Ascending aorta (tissue), 2 donors: ENCODE measurements at regions not wholly inside any gene's neighbourhood (a gene's known extent, or its start where the extent isn't known, plus 50 kb on each side); places are given as distances from the start of the nearest gene placed in this dataset.

Experiments
- DNase-seq, 2 donors: peaks; one replicate each; pipeline ENCODE4 v3.0.0-alpha.2; 2019; ENCODE audit warnings: low spot score in 2 of 2
- H3K27ac ChIP-seq, 2 donors: fragments of 200-600 bp; sonication (generic); one replicate each; pipeline ENCODE4 v1.5.1; 2016 to 2017; ENCODE audit warnings: mild to moderate bottlenecking in 1 of 2
- H3K27me3 ChIP-seq: fragments of 200-600 bp; sonication (generic); one replicate; pipeline ENCODE4 v1.5.1; 2017
- H3K36me3 ChIP-seq, 2 donors: fragments of 200-600 bp; sonication (generic); one replicate each; pipeline ENCODE4 v1.5.1; 2016
- H3K4me1 ChIP-seq, 2 donors: fragments of 200-600 bp; sonication (generic); one replicate each; pipeline ENCODE4 v1.5.1; 2016 to 2017; ENCODE audit warnings: mild to moderate bottlenecking in 1 of 2
- H3K4me3 ChIP-seq, 2 donors: fragments of 200-600 bp; sonication (generic); one replicate each; pipeline ENCODE4 v1.5.1; 2016 to 2017; ENCODE audit warnings: mild to moderate bottlenecking in 1 of 2
- H3K9me3 ChIP-seq, 2 donors: fragments of 200-600 bp; sonication (generic); one replicate each; pipeline ENCODE4 v1.5.1; 2016
- CTCF ChIP-seq, 3 experiments: fragments of 200-600 bp in 2 of 3; fragments of 450-650 bp in 1 of 3; sonication (generic) in 2 of 3; IDR thresholded peaks; one replicate each; pipeline ENCODE4 v1.5.1; 2016 to 2019; ENCODE audit warnings: antibody characterized with exemption in 3 of 3, mild to moderate bottlenecking in 1 of 3, moderate library complexity in 1 of 3
- intact Hi-C: fragments of 100-400 bp; cut with DNase I; formaldehyde crosslinking; loops from one replicate; pipeline ENCODE4 v1.15.1; 2023

DNA sequence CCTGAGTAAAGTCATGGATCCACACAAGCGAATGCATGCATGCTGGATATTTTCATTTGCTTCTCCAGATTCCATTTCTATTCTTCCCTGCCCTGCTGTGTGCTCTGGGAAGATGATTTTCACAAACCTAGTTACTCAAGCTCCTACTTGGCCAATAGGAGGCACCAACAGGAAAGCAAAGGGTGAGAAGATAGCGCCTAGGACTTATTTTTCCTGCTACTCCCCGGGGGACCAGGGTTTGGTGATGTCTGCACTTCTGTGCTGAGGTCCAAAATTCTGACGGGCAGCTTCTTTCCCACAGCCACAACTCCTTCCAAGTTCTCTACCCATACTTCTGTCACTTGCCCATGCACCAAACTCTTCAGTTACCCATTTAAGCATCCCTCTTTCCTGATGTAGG lies 509.3 kb upstream of the TENM4 start:
- H3K9me3 ChIP-seq: no peaks in the 10 kb centered on the region
- H3K4me3 ChIP-seq: no peak overlapping the region
- no peak for TF ChIP-seq CTCF (IDR thresholded peaks at IDR 0.05)
- no peaks in the 10 kb centered on the region for H3K36me3 ChIP-seq
- H3K4me1 ChIP-seq: no peaks in the 10 kb centered on the region
- H3K27me3 ChIP-seq: no peaks in the 10 kb centered on the region
- intact Hi-C loops: no loop called here
- DNase-seq: no peak
- H3K27ac ChIP-seq: no peak overlapping the region

DNA sequence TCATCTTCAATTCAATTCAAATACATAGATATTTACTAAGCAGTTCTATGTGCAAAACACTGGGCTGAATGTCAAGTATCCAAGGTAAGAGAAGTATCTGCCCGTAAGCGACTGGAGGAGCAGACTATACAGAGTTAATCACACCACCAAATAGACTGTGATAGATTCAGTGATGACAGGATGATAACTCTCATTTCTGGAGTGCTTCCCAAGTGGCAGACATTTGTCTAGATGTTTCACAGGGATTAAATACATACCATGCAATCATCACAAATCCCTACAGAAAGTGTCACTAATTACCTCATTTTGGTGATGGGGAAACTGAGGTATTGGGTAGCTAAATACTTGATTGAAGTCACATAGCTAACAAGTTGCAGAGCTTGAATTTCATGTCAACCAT lies 508.7 kb upstream of the TENM4 start:
- no peaks in the 10 kb centered on the region for H3K9me3 ChIP-seq
- no peaks in the 10 kb centered on the region for H3K36me3 ChIP-seq
- H3K4me3 ChIP-seq: no peak overlapping the region
- H3K27me3 ChIP-seq: no peaks in the 10 kb centered on the region
- H3K4me1 ChIP-seq: no peaks in the 10 kb centered on the region
- intact Hi-C loops: no loop called here
- no peak for TF ChIP-seq CTCF (IDR thresholded peaks at IDR 0.05)
- DNase-seq: no peak
- H3K27ac ChIP-seq: no peak overlapping the region

- intact Hi-C loops: no loop called here
- no peaks in the 10 kb centered on the region for H3K4me1 ChIP-seq
- H3K27ac ChIP-seq: no peak overlapping the region
- H3K4me3 ChIP-seq: no peak overlapping the region
- H3K27me3 ChIP-seq: no peaks in the 10 kb centered on the region
- DNase-seq: no peak
- no peaks in the 10 kb centered on the region for H3K36me3 ChIP-seq
- no peak for TF ChIP-seq CTCF (IDR thresholded peaks at IDR 0.05)
- H3K9me3 ChIP-seq: no peaks in the 10 kb centered on the region
These were observed 501.8 kb upstream of the TENM4 start for GRCh38 chr11:79942646-79943045.

GRCh38 chr11:79942090-79942489 lies 501.3 kb upstream of the TENM4 start:
- DNase-seq: no peak
- TF ChIP-seq CTCF (IDR thresholded peaks at IDR 0.05): no peak
- Histone ChIP-seq H3K36me3 (no peaks in the 10 kb centered on the region), H3K4me3 (no peak overlapping the region), H3K4me1 (no peaks in the 10 kb centered on the region), H3K27me3 (no peaks in the 10 kb centered on the region), H3K27ac (no peak overlapping the region), H3K9me3 (no peaks in the 10 kb centered on the region)
- intact Hi-C loops: no loop called here

DNA sequence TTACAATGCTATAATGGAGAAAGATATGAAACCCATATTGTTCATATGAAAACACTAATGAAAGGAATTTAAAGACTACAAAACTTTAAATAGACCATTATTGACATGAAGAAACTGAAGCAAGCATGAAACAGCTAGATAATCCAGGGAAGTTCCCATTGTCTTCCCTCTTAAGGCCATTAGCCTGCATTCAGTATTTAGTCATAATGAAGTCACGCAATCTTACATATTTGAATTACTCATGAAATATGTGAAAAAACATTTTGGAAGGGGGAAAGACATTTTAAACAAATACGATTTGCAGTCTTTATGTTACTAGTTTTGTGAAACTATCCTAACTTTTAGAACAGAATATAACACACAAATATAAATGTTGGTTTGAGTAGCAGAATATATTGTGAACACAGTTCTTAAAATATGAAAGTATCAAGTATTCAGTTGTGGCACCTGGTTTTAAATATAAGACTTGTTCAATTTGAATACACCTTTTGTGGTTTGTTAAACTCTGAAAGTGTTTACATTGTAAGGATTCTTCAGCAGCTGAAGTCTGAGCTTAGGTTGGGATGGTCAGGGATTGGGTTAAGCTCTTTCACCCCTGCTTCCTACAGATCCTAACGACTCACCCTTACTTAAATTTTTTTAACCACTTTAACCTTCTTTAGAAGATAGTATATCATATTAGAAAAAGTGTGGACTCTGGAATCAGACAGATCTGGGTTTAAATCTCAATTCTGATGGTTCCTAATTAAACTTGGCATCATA lies 500.3 kb upstream of the TENM4 start:
- no peaks in the 10 kb centered on the region for H3K36me3 ChIP-seq
- H3K4me1 ChIP-seq: no peaks in the 10 kb centered on the region
- no peaks in the 10 kb centered on the region for H3K9me3 ChIP-seq
- no peak for DNase-seq
- intact Hi-C loops: no loop called here
- no peak for TF ChIP-seq CTCF (IDR thresholded peaks at IDR 0.05)
- no peaks in the 10 kb centered on the region for H3K27me3 ChIP-seq
- H3K4me3 ChIP-seq: no peak overlapping the region
- no peak overlapping the region for H3K27ac ChIP-seq

DNA sequence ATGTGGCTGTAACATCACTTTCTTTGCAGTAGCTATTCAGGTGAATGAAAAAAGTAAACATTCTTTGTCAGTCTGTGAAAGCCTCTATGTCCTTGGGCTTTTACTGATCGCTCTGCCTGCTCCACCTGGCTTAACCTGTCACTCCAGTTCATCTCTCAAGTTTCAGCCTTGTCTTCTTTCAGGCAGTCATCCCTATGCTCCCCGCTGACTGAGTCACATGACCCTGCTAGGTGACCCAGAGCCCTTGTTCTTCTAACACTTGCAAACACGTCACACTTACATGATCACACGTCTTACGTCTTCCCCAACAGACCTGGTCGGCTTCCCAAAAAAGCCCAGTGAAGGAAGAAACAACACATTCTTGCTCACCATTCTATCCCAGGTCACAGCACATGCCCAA lies 499.3 kb upstream of the TENM4 start:
- Histone ChIP-seq H3K27me3 (no peaks in the 10 kb centered on the region), H3K36me3 (no peaks in the 10 kb centered on the region), H3K9me3 (no peaks in the 10 kb centered on the region), H3K4me1 (no peaks in the 10 kb centered on the region), H3K4me3 (no peak overlapping the region), H3K27ac (no peak overlapping the region)
- intact Hi-C loops: no loop called here
- DNase-seq: no peak
- no peak for TF ChIP-seq CTCF (IDR thresholded peaks at IDR 0.05)
